Neural cell (in vitro differentiated cells): ENCODE measurements at regions not wholly inside any gene's neighbourhood (a gene's known extent, or its start where the extent isn't known, plus 50 kb on each side); places are given as distances from the start of the nearest gene placed in this dataset.

Experiments used
- EP300 ChIP-seq: fragments of 450-650 bp; conservative IDR thresholded peaks from 2 replicates; pipeline ENCODE4 v1.6.1; 2014; ENCODE audit warnings: antibody characterized with exemption, mild to moderate bottlenecking, moderate library complexity; ENCODE audit not compliant: poor library complexity, severe bottlenecking
- EZH2 ChIP-seq: fragments of 200-600, 300-800 bp; shearing (Covaris generic), sonication (generic); IDR thresholded peaks from 2 replicates; pipeline ENCODE4 v1.6.1; 2014; ENCODE audit warnings: antibody characterized with exemption, low read length, borderline replicate concordance, mild to moderate bottlenecking; ENCODE audit not compliant: insufficient read depth, poor library complexity, severe bottlenecking
- MXI1 ChIP-seq: fragments of 450-650 bp; conservative IDR thresholded peaks from 2 replicates; pipeline ENCODE4 v1.6.1; 2014; ENCODE audit warnings: antibody characterized with exemption, mild to moderate bottlenecking; ENCODE audit not compliant: poor library complexity, severe bottlenecking
- POLR2AphosphoS5 ChIP-seq: IDR thresholded peaks from 2 replicates; pipeline ENCODE4 v1.6.1; 2012
- RAD21 ChIP-seq: fragments of 450-650 bp; conservative IDR thresholded peaks from 2 replicates; pipeline ENCODE4 v1.6.1; 2014; ENCODE audit warnings: antibody characterized with exemption, mild to moderate bottlenecking, moderate library complexity
- SMC3 ChIP-seq: fragments of 450-650 bp; conservative IDR thresholded peaks from 2 replicates; pipeline ENCODE4 v1.6.1; 2014; ENCODE audit warnings: antibody characterized with exemption, mild to moderate bottlenecking, moderate library complexity; ENCODE audit not compliant: poor library complexity
- TAF1 ChIP-seq: IDR thresholded peaks from 2 replicates; pipeline ENCODE4 v1.6.1; 2012; ENCODE audit warnings: low read depth
- TF ChIP-seq, protein P1 (sequence below): fragments of 450-650 bp; IDR thresholded peaks from 2 replicates; pipeline ENCODE4 v1.5.1; 2014; ENCODE audit warnings: antibody characterized with exemption, mild to moderate bottlenecking, moderate library complexity; ENCODE audit not compliant: poor library complexity, severe bottlenecking
- TF ChIP-seq, protein P2 (sequence below): IDR thresholded peaks from 2 replicates; pipeline ENCODE4 v1.6.1; 2012; ENCODE audit warnings: borderline replicate concordance

DNA sequence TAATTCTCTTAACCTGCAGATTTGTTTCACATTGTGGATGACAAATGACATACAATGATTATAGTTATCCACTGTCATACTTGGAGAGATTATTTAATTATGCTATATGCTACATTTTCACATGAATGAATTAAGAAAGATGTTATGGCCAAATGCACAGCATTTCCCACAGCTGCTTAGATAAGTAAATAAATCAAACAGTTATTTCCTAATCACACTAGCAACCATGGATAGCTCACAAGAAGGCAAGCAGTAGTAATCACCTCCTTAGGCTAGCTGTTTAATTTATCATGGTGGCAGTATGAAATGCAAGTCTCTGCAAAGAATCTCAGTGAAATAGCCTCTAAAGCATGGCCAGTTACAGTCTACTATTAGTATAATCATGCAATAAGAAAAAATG is 1581.5 kb downstream of the NCAM2 start:
- TF ChIP-seq, protein P1, sequence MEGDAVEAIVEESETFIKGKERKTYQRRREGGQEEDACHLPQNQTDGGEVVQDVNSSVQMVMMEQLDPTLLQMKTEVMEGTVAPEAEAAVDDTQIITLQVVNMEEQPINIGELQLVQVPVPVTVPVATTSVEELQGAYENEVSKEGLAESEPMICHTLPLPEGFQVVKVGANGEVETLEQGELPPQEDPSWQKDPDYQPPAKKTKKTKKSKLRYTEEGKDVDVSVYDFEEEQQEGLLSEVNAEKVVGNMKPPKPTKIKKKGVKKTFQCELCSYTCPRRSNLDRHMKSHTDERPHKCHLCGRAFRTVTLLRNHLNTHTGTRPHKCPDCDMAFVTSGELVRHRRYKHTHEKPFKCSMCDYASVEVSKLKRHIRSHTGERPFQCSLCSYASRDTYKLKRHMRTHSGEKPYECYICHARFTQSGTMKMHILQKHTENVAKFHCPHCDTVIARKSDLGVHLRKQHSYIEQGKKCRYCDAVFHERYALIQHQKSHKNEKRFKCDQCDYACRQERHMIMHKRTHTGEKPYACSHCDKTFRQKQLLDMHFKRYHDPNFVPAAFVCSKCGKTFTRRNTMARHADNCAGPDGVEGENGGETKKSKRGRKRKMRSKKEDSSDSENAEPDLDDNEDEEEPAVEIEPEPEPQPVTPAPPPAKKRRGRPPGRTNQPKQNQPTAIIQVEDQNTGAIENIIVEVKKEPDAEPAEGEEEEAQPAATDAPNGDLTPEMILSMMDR = no peak
- TF ChIP-seq EP300 = no peak
- TF ChIP-seq EZH2 = no peak
- no peak for TF ChIP-seq SMC3
- TF ChIP-seq, protein P2, sequence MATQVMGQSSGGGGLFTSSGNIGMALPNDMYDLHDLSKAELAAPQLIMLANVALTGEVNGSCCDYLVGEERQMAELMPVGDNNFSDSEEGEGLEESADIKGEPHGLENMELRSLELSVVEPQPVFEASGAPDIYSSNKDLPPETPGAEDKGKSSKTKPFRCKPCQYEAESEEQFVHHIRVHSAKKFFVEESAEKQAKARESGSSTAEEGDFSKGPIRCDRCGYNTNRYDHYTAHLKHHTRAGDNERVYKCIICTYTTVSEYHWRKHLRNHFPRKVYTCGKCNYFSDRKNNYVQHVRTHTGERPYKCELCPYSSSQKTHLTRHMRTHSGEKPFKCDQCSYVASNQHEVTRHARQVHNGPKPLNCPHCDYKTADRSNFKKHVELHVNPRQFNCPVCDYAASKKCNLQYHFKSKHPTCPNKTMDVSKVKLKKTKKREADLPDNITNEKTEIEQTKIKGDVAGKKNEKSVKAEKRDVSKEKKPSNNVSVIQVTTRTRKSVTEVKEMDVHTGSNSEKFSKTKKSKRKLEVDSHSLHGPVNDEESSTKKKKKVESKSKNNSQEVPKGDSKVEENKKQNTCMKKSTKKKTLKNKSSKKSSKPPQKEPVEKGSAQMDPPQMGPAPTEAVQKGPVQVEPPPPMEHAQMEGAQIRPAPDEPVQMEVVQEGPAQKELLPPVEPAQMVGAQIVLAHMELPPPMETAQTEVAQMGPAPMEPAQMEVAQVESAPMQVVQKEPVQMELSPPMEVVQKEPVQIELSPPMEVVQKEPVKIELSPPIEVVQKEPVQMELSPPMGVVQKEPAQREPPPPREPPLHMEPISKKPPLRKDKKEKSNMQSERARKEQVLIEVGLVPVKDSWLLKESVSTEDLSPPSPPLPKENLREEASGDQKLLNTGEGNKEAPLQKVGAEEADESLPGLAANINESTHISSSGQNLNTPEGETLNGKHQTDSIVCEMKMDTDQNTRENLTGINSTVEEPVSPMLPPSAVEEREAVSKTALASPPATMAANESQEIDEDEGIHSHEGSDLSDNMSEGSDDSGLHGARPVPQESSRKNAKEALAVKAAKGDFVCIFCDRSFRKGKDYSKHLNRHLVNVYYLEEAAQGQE = no peak
- no peak for TF ChIP-seq POLR2AphosphoS5
- no peak for TF ChIP-seq MXI1
- TF ChIP-seq TAF1 = no peak
- no peak for TF ChIP-seq RAD21
